Activated T-cell treated with anti-CD3 and anti-CD28 coated beads for 48 hours (primary cell): ENCODE measurements at regions not wholly inside any gene's neighbourhood (a gene's known extent, or its start where the extent isn't known, plus 50 kb on each side); places are given as distances from the start of the nearest gene placed in this dataset.
"Not testable (repeated sequence)": the region's sequence is repeated elsewhere in the genome, so short reads cannot be mapped to it uniquely, and the experiment has no call there.

Source experiments
- DNase-seq: peaks from one replicate; pipeline ENCODE4 v3.0.0-alpha.2; 2020; ENCODE audit warnings: low read depth

- DNase-seq: not testable (repeated sequence)
These were observed 465.9 kb upstream of the MAP3K7 start for GRCh38 chr6:91052473-91053450.

- DNase-seq: no peak
These were observed 458.3 kb upstream of the MAP3K7 start for GRCh38 chr6:91045161-91045560.

GRCh38 chr6:91043751-91044150 is 456.9 kb upstream of the MAP3K7 start:
- DNase-seq: no peak

- no peak for DNase-seq
These were observed 455.8 kb upstream of the MAP3K7 start for GRCh38 chr6:91042656-91043055.

- DNase-seq: no peak
These were observed 447.1 kb upstream of the MAP3K7 start for GRCh38 chr6:91033964-91034363.

GRCh38 chr6:91031581-91031980 is 444.7 kb upstream of the MAP3K7 start:
- DNase-seq: no peak

GRCh38 chr6:91029211-91029610 is 442.3 kb upstream of the MAP3K7 start:
- no peak for DNase-seq

- no peak for DNase-seq
These were observed 436.7 kb upstream of the MAP3K7 start for GRCh38 chr6:91023529-91023928.

GRCh38 chr6:91020744-91021143 is 433.9 kb upstream of the MAP3K7 start:
- no peak for DNase-seq

- DNase-seq: no peak
These were observed 431.7 kb upstream of the MAP3K7 start for GRCh38 chr6:91018586-91018985.

- DNase-seq: no peak
These were observed 426.6 kb upstream of the MAP3K7 start for GRCh38 chr6:91013511-91013910.

- no peak for DNase-seq
These were observed 410.2 kb upstream of the MAP3K7 start for GRCh38 chr6:90997076-90997475.

- no peak for DNase-seq
These were observed 406.9 kb upstream of the MAP3K7 start for GRCh38 chr6:90993770-90994169.

GRCh38 chr6:90989763-90990162 is 402.9 kb upstream of the MAP3K7 start:
- no peak for DNase-seq

GRCh38 chr6:90984066-90984465 is 397.2 kb upstream of the MAP3K7 start:
- DNase-seq: no peak

- DNase-seq: no peak
These were observed 396.6 kb upstream of the MAP3K7 start for GRCh38 chr6:90983462-90983861.

- no peak for DNase-seq
These were observed 395.7 kb upstream of the MAP3K7 start for GRCh38 chr6:90982581-90982980.

- no peak for DNase-seq
These were observed 395.2 kb upstream of the MAP3K7 start for GRCh38 chr6:90982051-90982450.

- no peak for DNase-seq
These were observed 391.2 kb upstream of the MAP3K7 start for GRCh38 chr6:90978046-90978445.

- DNase-seq: no peak
These were observed 390.6 kb upstream of the MAP3K7 start for GRCh38 chr6:90977513-90977912.

- DNase-seq: no peak
These were observed 389.5 kb upstream of the MAP3K7 start for GRCh38 chr6:90976341-90976740.

GRCh38 chr6:90975741-90976140 is 388.9 kb upstream of the MAP3K7 start:
- DNase-seq: no peak

- no peak for DNase-seq
These were observed 386.3 kb upstream of the MAP3K7 start for GRCh38 chr6:90973188-90973587.

- DNase-seq: no peak
These were observed 383.8 kb upstream of the MAP3K7 start for GRCh38 chr6:90970672-90971071.
